ENCODE measurements at regions not wholly inside any gene's neighbourhood (a gene's known extent, or its start where the extent isn't known, plus 50 kb on each side); places are given as distances from the start of the nearest gene placed in this dataset.

GRCh38 chr20:12511499-12511898 lies 497.3 kb upstream of the SPTLC3 start:
- Histone ChIP-seq H3K27ac (ENCODE audit: low read depth, low read length) (no peak overlapping the region), H3K36me3 (ENCODE audit: control insufficient read depth, low read length) (no peaks in the 10 kb centered on the region), H3K4me3 (ENCODE audit: low read length) (no peak overlapping the region), H3F3A (ENCODE audit: control insufficient read depth, insufficient read depth) (no peaks in the 10 kb centered on the region), H3K79me2 (ENCODE audit: control insufficient read depth, low read length) (no peaks in the 10 kb centered on the region), H4K20me1 (ENCODE audit: control insufficient read depth, insufficient read depth, low read depth, low read length) (no peaks in the 10 kb centered on the region), H3K9me3 (ENCODE audit: control insufficient read depth, insufficient read depth, low read length) (peaks cover 3% of the 10 kb centered on the region; the same call in 1 of the 2 replicates), H3K9me2 (replicated peaks; ENCODE audit: control insufficient read depth, low read length) (no peaks in the 10 kb centered on the region), H3K4me1 (ENCODE audit: control insufficient read depth, low read length) (no peaks in the 10 kb centered on the region), H3K27me3 (ENCODE audit: control insufficient read depth, low read length) (no peaks in the 10 kb centered on the region), H3K4me2 (ENCODE audit: low read length) (no peak overlapping the region)
- TF ChIP-seq CTCF (IDR thresholded peaks at IDR 0.05; ENCODE audit: low read depth, low read length, poor library complexity, severe bottlenecking) = no peak
- TF ChIP-seq EZH2phosphoT487 (IDR thresholded peaks at IDR 0.05; ENCODE audit: borderline replicate concordance, low read length) = no peak

GRCh38 chr20:12512755-12513154 lies 496.0 kb upstream of the SPTLC3 start:
- no peaks in the 10 kb centered on the region for H3K79me2 ChIP-seq (ENCODE audit: control insufficient read depth, low read length)
- no peak overlapping the region for H3K4me2 ChIP-seq (ENCODE audit: low read length)

DNA sequence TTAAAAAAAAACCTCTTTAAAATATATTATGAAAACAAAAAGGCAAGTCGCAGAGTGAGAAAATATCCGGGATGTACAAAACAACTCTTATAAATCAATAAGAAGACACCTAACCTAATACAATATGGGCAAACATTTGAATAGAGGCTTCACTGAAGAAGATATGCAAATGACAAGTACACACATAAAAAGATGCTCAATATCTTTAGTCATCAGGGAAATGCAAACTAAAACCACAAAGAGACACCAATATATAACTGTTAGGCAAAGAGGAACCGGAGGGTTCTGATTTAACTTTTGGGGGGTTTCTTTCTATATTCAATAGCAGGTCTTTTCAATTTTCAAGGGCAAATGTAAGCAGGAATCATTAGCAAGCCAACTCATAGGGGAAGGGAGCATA lies 480.7 kb upstream of the SPTLC3 start:
- H3K27me3 ChIP-seq (ENCODE audit: control insufficient read depth, low read length) = no peaks in the 10 kb centered on the region
- no peak overlapping the region for H3K4me2 ChIP-seq (ENCODE audit: low read length)
- no peak for TF ChIP-seq CTCF (IDR thresholded peaks at IDR 0.05; ENCODE audit: low read depth, low read length, poor library complexity, severe bottlenecking)
- TF ChIP-seq EZH2phosphoT487 (IDR thresholded peaks at IDR 0.05; ENCODE audit: borderline replicate concordance, low read length) = no peak
- no peaks in the 10 kb centered on the region for H3K4me1 ChIP-seq (ENCODE audit: control insufficient read depth, low read length)
- no peaks in the 10 kb centered on the region for H4K20me1 ChIP-seq (ENCODE audit: control insufficient read depth, insufficient read depth, low read depth, low read length)
- no peak overlapping the region for H3K27ac ChIP-seq (ENCODE audit: low read depth, low read length)
- no peaks in the 10 kb centered on the region for H3K9me2 ChIP-seq (replicated peaks; ENCODE audit: control insufficient read depth, low read length)
- no peaks in the 10 kb centered on the region for H3K9me3 ChIP-seq (ENCODE audit: control insufficient read depth, insufficient read depth, low read length)
- no peak overlapping the region for H3K4me3 ChIP-seq (ENCODE audit: low read length)
- H3F3A ChIP-seq (ENCODE audit: control insufficient read depth, insufficient read depth) = no peaks in the 10 kb centered on the region
- H3K36me3 ChIP-seq (ENCODE audit: control insufficient read depth, low read length) = no peaks in the 10 kb centered on the region
- no peaks in the 10 kb centered on the region for H3K79me2 ChIP-seq (ENCODE audit: control insufficient read depth, low read length)

More at GRCh38 chr20:12512755-12513154, 496.0 kb upstream of the SPTLC3 start:
- no peaks in the 10 kb centered on the region for H3F3A ChIP-seq (ENCODE audit: control insufficient read depth, insufficient read depth)
- no peaks in the 10 kb centered on the region for H3K27me3 ChIP-seq (ENCODE audit: control insufficient read depth, low read length)
- no peaks in the 10 kb centered on the region for H3K4me1 ChIP-seq (ENCODE audit: control insufficient read depth, low read length)
- no peaks in the 10 kb centered on the region for H3K36me3 ChIP-seq (ENCODE audit: control insufficient read depth, low read length)
- no peak overlapping the region for H3K4me3 ChIP-seq (ENCODE audit: low read length)
- peaks cover 3% of the 10 kb centered on the region; the same call in 1 of the 2 replicates for H3K9me3 ChIP-seq (ENCODE audit: control insufficient read depth, insufficient read depth, low read length)
- H4K20me1 ChIP-seq (ENCODE audit: control insufficient read depth, insufficient read depth, low read depth, low read length) = no peaks in the 10 kb centered on the region
- H3K27ac ChIP-seq (ENCODE audit: low read depth, low read length) = no peak overlapping the region
- no peaks in the 10 kb centered on the region for H3K9me2 ChIP-seq (replicated peaks; ENCODE audit: control insufficient read depth, low read length)
- TF ChIP-seq CTCF (IDR thresholded peaks at IDR 0.05; ENCODE audit: low read depth, low read length, poor library complexity, severe bottlenecking) = no peak
- no peak for TF ChIP-seq EZH2phosphoT487 (IDR thresholded peaks at IDR 0.05; ENCODE audit: borderline replicate concordance, low read length)

Measured in DOHH2 (cell line).